ENCODE measurements at regions not wholly inside any gene's neighbourhood (a gene's known extent, or its start where the extent isn't known, plus 50 kb on each side); places are given as distances from the start of the nearest gene placed in this dataset.

GRCh38 chr5:143691287-143691944, 120.5 kb upstream of the HMHB1 start:
- DNase-seq = no peak

GRCh38 chr5:143687604-143688003, 124.4 kb upstream of the HMHB1 start:
- DNase-seq = no peak

- DNase-seq = no peak
Observed at GRCh38 chr5:143685246-143685815, 126.6 kb upstream of the HMHB1 start.

- no peak for DNase-seq
Observed at GRCh38 chr5:143683459-143683858, 128.5 kb upstream of the HMHB1 start.

- no peak for DNase-seq
Observed at GRCh38 chr5:143682929-143683386, 129.0 kb upstream of the HMHB1 start.

GRCh38 chr5:143682246-143682905, 129.6 kb upstream of the HMHB1 start:
- no peak for DNase-seq

- DNase-seq = no peak
Observed at GRCh38 chr5:143680672-143681259, 131.2 kb upstream of the HMHB1 start.

- no peak for DNase-seq
Observed at GRCh38 chr5:143679777-143680176, 132.2 kb upstream of the HMHB1 start.

- DNase-seq = no peak
Observed at GRCh38 chr5:143678148-143678905, 133.6 kb upstream of the HMHB1 start.

- no peak for DNase-seq
Observed at GRCh38 chr5:143677403-143677802, 134.6 kb upstream of the HMHB1 start.

GRCh38 chr5:143676802-143677201, 135.2 kb upstream of the HMHB1 start:
- no peak for DNase-seq

GRCh38 chr5:143674469-143674786, 137.5 kb upstream of the HMHB1 start:
- no peak for DNase-seq

- no peak for DNase-seq
Observed at GRCh38 chr5:143673676-143674468, 138.1 kb upstream of the HMHB1 start.

GRCh38 chr5:143672806-143673205, 139.2 kb upstream of the HMHB1 start:
- DNase-seq = no peak

- no peak for DNase-seq
Observed at GRCh38 chr5:143671674-143672569, 140.0 kb upstream of the HMHB1 start.

GRCh38 chr5:143671021-143671420, 140.9 kb upstream of the HMHB1 start:
- no peak for DNase-seq

GRCh38 chr5:143665866-143666265, 146.1 kb upstream of the HMHB1 start:
- no peak for DNase-seq

GRCh38 chr5:143664623-143665022, 147.3 kb upstream of the HMHB1 start:
- DNase-seq = no peak

- no peak for DNase-seq
Observed at GRCh38 chr5:143663872-143664271, 148.1 kb upstream of the HMHB1 start.

- no peak for DNase-seq
Observed at GRCh38 chr5:143662020-143662419, 149.9 kb upstream of the HMHB1 start.

GRCh38 chr5:143660625-143661024, 151.3 kb upstream of the HMHB1 start:
- DNase-seq = no peak

Measured in hematopoietic multipotent progenitor cell treated with erythropoietin and hydrocortisone succinate and interleukin-3 and kit ligand, for 6 days (in vitro differentiated cells).